HPDE6-E6E7 (cell line): ENCODE measurements at regions not wholly inside any gene's neighbourhood (a gene's known extent, or its start where the extent isn't known, plus 50 kb on each side); places are given as distances from the start of the nearest gene placed in this dataset.

Experiments
- DNase-seq: peaks from one replicate; pipeline ENCODE4 v3.0.0; 2011; ENCODE audit warnings: missing footprints; ENCODE audit errors: extremely low spot score

GRCh38 chr7:85586091-85586490 is 399.2 kb upstream of the SEMA3D start:
- DNase-seq: no peak

DNA sequence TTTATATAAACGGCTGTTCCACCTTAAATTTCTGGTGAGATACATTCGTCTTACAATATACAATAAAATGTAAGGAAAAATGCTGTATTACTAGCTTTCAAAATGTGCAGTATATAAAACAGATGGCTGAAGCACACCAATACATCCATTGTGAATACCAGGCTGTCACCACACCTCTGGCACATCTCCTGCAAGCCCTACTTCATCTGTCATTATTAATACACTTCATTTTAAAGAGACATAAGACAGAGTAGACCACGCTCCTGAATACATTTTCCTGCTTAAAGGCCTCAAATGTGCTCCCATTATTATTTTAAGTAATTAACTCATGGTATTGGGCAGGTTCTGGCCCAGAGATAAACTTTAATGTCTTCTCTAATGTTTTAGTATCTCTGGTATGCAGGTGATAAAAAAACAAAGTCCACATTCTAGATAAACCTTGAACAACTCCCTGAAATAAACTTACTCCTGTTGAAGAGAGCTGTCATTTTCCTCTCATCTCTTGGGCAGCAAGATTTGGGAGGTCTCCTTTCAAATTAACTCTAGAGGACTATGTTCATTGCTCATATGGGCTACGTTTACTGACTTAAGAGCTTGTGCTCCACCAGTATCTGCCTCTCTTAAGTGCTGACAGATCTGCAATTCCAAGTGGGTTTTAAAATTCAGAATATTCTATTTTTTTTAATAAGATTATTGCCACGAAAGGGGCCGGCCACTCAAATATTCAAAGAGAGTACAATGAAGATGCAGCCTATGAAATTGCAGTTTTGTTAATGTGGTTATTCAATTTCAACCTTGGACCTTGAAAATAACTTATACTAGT is 396.5 kb upstream of the SEMA3D start:
- no peak for DNase-seq

- DNase-seq: no peak
These were observed 387.0 kb upstream of the SEMA3D start for GRCh38 chr7:85573844-85574243.

DNA sequence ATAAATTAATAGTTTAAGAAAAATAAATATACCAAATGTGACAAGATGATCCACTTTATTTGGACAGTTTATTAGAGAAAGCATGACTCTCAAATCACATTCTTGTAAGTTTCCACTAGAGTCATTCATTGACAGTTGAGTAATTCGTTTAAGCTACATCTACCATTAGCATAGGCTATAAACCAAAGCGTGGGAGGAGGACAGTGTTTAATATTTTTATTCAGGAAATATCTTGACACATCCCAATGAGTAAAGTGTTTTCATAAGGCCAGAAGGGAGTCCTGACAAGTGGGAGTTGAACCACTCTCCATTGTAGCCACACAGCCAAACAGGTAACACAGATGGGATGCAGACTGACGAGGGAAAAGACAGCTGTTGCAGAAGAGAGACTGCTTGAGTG is 386.5 kb upstream of the SEMA3D start:
- no peak for DNase-seq

DNA sequence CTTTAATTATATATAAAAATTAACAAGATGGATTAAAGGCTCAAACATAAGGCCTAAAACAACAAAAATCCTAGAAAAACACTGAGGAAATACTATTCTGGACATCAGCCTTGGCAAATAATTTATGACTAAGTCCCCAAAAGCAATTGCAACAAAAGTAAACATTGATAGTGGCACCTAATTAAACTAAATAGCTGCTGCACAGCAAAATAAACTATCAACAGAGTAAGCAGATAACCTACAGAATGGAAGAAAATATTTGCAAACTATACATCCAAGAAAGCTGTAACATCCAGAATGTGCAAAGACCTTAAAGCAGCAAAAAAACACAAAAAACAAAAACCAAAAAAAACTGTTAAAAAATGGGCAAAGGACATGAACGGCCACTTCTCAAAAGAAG is 384.0 kb upstream of the SEMA3D start:
- no peak for DNase-seq

DNA sequence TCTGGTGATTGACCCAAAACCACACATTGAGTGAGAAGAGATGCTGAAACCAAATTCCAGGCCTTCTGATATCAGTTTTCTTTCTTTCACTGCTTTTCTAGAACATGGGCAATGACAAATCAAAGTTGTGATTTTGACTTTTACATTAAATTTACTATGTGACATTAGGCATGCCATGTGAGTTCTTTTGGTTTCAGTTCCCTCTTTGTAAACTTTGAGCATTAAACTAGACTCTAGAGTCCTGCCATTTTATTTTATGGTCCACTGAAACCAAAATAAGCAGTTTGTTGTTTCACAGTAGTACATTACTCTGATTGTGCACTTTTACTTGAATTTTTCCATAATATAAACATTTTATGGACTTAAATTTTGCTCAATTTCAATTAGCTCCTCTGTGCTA is 381.1 kb upstream of the SEMA3D start:
- DNase-seq: no peak

- no peak for DNase-seq
These were observed 379.4 kb upstream of the SEMA3D start for GRCh38 chr7:85566095-85566794.

- no peak for DNase-seq
These were observed 378.4 kb upstream of the SEMA3D start for GRCh38 chr7:85565276-85565675.

DNA sequence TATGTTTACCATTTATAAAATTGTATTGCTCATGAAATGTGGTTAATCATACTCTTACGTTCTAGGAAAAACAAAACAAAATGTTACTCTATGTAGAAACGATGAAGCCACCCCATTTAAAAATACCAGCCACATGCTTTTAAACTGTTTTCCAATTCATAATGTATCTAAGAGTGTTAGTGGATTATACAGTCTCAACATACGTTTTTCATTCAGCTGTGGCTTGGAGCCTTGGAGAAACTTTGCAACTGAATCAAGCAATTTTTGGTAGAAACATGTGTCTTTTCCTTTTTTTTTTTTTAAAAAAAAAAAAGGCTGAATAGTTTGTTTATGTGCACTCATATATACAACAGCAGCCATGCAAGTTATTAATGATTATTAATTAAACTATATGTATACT is 378.0 kb upstream of the SEMA3D start:
- DNase-seq: no peak

GRCh38 chr7:85561706-85562105 is 374.9 kb upstream of the SEMA3D start:
- DNase-seq: no peak

GRCh38 chr7:85554236-85555178 is 367.7 kb upstream of the SEMA3D start:
- peak; percentile 6 for DNase-seq

DNA sequence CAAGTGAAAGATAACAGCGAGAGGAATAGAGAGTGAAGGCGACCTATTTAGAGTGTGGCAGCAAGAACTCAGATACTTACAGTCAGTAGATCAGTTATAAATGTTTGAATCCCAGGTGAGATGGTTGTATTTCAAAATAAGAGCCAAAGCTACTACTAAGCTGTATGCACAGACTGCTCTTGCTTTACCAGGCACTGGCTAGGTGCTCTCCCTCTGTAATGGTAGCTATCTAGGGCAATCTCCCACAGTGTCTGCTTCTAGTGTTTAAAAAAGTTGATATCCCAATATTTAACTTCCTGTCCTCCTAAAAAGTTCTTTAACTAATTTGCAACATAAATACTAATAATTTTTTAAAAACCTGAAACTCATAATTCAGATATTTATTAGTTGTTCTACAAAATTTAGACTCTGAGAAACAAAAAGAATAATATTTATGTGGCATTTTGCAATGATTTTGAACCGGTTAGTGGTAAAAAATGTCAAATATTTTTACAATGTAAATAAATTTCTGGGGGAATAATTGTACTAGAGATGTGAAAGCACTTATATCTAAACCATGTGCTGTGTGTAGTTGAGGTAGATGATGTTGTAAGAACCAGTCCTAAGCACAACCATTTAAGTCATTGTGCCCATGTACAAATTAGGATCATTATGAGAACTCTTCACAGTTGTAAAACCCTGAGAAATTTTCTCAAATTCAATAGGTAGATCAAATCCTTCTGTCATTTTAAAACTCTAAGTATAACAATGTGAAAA is 349.3 kb upstream of the SEMA3D start:
- DNase-seq: no peak

GRCh38 chr7:85529831-85530230 is 343.0 kb upstream of the SEMA3D start:
- DNase-seq: no peak

GRCh38 chr7:85529201-85529600 is 342.3 kb upstream of the SEMA3D start:
- DNase-seq: no peak

DNA sequence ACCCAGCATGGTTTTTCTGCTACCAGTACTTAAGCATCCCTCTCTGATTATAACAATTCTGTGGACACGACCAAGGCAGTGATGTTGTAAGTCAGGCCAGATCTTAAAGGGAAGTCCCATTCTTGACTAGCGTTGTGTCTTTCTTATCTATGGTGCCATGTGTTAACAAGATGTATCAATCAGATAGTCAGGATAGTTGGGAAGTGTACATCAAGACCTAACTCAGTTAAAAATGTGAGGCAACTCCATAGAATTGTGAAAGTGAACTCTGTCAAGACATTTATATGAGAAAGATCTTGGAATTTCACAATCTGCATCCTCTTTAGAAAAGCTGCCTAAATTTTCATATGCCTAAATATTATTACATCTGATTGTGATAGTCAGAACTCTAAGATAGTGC is 341.7 kb upstream of the SEMA3D start:
- no peak for DNase-seq

DNA sequence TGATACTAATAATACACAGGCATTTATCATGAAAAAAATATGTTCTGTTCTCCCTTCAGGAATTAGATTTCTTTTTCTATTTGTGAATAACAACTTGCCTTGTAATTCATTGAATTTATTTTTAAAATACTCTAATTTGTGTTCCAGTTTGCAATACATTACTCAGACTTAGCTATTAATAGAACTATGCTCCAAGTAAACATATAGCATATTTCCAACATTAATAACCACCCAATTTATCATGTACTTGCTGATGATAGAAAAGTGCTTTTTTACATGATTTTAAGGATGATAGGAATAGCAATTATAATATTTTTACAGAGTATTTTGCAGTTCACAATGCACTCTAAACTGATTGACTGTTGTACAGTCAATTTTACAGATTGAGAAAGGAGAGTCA is 338.8 kb upstream of the SEMA3D start:
- DNase-seq: no peak

DNA sequence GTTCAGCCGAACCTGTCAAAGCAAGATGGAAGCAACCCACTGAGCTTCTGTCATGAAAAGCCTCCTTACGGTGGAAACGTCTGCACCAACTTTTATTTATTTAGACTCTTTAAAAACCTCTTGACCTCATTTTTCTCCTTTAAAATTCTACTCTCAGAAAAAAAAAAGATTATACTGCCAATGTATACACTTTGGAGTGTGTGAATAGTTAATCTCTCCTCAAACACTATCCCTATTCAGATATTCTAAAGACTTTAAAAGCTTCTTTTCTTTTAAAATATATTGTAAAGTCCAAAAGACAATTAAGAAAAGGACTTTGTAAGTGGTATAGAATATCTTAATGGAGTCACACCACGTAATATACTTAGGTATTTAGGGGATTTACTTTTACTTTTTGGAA is 335.2 kb upstream of the SEMA3D start:
- no peak for DNase-seq

DNA sequence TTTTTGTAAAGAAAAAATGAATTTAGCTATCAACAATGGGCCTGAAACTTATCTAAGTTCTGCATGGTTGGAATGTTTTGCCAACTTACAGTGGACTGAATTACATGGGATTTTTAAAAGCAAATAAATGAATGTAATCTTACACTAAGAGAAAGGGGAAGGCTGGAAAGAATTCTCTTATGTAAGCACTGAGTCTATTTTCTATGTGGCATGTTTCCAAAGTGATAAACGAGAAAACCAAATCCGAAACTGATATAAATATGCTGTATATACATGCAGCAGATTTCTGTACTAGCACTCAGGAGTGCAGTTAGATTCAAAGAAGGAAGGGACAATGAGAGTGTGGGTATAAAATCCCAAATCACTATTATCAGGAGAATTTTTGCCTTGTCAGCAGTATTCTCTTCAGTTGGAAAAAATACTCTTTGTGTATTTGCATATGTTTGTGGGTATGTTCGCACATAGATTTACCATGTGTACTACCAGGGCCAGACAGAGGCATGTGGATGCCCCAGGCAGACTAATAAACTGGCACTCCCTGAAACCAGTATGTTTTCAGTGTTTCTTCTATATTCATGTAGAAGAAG is 334.3 kb upstream of the SEMA3D start:
- DNase-seq: no peak

GRCh38 chr7:85520175-85520574 is 333.3 kb upstream of the SEMA3D start:
- DNase-seq: no peak

DNA sequence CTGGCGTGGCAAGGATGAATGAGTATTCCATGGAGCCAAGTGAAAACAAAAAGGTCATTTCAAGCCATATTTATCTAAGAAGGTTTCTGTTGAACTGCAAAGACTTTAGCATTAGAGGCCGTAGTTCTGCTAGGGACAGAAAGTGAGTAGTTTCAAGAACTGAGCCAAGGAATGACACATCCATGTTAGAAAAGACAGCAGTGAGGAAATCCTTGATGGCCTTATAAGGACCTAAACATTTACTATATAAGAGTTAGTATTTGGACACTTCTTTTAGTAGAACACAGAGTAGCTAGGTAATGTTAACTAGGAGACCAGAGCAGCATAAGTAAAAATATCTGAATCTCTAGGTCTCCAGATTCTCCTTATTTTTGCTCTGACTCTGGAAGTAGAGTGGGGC is 329.8 kb upstream of the SEMA3D start:
- no peak for DNase-seq

GRCh38 chr7:85512790-85513189 is 325.9 kb upstream of the SEMA3D start:
- no peak for DNase-seq
